GM18498 (cell line): ENCODE measurements at regions not wholly inside any gene's neighbourhood (a gene's known extent, or its start where the extent isn't known, plus 50 kb on each side); places are given as distances from the start of the nearest gene placed in this dataset.
A peak's percentile ranks its signal among the peaks of the same experiment; 100 is the strongest.
"Not testable (repeated sequence)": the region's sequence is repeated elsewhere in the genome, so short reads cannot be mapped to it uniquely, and the experiment has no call there.

Source experiments
- ATAC-seq: cut with Tn5 transposase; IDR thresholded peaks from one replicate; pipeline ENCODE4 v1.9.1; 2021; ENCODE audit warnings: mild to moderate bottlenecking, moderate library complexity; ENCODE audit not compliant: unreplicated experiment

DNA sequence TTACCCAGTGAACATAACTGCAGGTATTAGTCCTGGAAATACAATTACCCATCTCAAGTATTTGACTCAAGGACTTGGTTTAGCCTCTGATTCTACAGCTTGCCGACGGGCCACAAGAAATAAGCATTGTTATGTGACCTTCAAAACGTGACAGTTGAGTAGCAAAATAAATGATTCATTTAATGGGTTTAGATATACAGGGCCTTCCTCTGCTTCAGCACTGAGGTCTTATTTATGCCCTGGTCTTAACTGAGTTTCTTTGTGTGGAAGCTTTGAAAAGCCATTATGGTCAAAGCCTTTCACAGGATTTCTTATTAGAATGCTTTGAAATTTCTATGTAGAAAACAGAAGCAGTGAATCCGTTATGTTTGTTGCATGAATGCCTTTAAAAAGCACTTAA lies 899.2 kb upstream of the API5 start:
- ATAC-seq: no peak

GRCh38 chr11:42417691-42418090 lies 894.1 kb upstream of the API5 start:
- no peak for ATAC-seq

DNA sequence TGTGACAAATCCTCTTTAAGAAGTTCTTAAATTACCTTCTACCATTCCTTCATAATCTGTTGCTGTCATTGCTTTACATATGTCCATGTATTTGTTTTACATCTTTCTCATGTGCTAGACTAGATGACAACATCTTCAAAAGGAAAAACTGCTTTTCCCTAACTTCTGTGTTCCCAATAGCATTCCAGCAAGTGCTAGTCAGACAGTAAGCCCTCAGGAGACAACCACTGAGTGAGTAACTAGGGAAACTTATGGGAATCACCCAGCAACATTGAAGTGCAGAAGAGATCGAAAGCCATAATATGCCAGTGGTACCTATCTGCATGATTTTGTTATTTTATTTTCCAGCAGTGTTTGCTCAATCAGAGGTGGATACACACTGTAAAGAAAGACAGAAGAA lies 889.7 kb upstream of the API5 start:
- ATAC-seq: no peak

- ATAC-seq: not testable (repeated sequence)
Measured at GRCh38 chr11:42434911-42435310, 876.9 kb upstream of the API5 start.

GRCh38 chr11:42444406-42444805 lies 867.4 kb upstream of the API5 start:
- ATAC-seq: no peak

DNA sequence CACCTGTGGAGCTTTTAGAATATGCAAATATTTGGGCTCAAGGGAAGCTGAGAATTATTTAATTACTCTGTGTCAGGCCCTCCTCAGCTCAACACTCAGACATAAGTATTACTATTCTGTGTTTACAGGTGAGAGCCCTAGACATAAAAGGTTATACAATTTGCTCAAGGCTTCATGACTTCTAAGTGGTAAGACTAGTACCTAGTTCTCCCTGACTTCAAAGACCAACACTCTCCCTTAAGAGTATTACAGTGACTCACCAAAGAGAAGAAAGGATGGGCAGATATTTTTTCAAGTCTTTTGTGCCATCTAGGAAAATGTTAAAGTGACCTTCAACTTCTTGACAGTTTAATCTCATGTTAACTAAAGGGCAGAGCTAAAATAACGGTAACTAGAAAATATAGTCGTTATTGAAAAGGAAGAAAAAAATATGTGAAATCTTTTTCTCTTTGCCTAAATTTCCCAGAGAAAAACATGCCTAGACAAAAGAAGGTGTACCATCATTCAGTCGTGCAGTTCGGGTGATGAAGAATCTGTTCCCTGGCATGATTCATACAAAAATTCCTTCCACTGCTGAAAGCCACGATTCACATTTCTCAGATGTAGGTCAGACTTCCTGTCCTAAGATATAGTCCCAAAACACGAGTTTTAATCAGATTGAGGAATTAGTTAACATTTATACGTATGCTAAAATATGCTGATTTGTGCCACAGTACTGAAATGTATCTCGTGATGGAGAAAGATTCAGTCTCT lies 849.1 kb upstream of the API5 start:
- no peak for ATAC-seq

- ATAC-seq: no peak
Measured at GRCh38 chr11:42465623-42466022, 846.2 kb upstream of the API5 start.

DNA sequence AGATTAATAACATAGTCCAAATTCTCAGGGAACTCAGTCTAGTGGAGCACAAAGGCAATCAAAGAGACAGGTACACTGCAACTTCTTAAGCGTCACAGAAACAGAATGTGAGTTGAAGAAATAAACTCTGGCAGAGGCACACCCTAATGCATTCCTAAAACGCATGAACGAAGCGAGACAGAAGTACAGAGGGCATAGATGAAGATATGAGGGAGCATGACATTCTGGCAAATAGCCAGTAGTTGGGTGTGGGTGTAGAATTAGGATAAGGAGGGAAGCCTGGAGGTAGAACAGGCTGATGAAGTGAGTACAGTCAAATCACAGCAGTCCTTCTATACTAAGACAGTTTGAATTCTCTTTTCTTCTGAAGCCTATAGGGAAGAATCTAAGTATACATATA lies 838.7 kb upstream of the API5 start:
- no peak for ATAC-seq

DNA sequence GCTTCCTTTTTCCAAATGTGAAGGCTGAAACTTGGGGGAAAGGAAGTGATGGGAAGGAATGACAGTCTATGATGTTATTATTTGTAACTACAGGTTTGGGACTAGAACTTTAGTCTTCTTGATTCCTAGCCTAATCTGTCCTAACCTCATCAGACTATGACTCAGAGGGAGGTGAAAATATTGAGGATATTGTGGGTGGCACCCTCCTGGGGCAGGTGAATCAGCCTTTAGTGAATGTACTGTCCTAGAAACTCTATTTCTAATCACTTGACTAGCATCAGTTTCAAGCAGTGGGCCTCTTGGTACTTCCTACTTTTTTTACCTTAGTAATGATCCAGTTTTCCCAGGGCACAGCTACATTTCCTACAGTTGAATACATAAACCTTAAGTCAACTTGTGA lies 829.0 kb upstream of the API5 start:
- no peak for ATAC-seq

- no peak for ATAC-seq
Measured at GRCh38 chr11:42490506-42490905, 821.3 kb upstream of the API5 start.

- ATAC-seq: no peak
Measured at GRCh38 chr11:42494459-42494858, 817.3 kb upstream of the API5 start.

DNA sequence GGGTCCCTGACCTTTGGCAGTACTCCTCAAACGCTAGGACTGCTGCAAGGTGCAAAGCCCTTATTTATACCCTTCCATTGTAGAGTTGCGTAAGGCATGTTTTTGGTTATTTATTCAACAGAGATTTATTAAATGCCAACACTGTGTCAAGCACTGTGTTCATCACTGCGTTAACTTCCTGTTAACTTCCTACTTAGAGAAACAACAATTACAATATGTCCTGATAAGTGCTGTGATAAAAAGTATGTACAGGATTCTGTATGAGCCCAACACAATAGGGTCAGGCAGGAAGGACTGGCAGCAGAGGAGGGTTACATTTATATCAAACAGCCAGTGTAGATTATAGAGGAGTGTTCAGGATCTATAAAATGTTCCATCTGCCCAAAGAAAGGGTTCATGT lies 812.8 kb upstream of the API5 start:
- ATAC-seq: no peak

- no peak for ATAC-seq
Measured at GRCh38 chr11:42502151-42502550, 809.6 kb upstream of the API5 start.

DNA sequence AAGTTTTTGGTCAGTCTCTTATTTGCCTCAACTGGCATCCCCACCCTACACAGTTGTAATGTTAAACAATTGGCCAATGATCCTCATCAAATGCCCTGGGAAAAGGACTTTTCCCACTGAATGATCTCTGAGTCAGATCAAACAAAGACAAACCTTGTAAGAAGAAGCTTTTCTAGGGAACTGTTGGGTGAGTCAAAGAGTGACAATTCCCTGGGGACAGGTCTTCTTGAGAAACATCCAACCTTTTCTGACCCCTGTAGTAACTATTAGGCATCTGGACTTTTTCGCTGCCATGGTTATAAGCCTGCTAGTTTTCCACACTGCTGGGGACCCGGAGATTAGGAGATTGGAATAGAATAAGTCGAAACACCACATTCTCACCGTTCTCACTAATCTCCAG lies 789.8 kb upstream of the API5 start:
- ATAC-seq: no peak

- peak; percentile 99 for ATAC-seq
Measured at GRCh38 chr11:42524534-42525227, 787.1 kb upstream of the API5 start.

DNA sequence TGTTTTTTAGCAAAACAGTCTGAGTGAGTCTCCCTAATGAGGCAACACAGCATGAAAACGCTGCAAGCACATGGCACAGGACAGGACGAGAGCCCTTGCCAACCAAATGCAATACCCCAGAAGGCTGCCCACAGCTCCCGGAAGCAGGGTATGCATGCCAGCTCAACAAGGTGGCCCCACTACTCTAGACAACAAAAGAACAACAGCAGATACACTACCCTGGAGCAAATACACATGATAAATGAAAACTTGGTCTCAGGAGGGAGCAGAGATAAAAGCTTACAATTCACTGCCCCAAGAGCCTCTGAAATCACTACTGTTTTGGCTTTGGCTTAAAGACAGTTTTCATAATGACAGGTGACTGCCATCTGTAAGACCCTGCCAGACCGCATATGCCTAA lies 785.4 kb upstream of the API5 start:
- ATAC-seq: no peak

DNA sequence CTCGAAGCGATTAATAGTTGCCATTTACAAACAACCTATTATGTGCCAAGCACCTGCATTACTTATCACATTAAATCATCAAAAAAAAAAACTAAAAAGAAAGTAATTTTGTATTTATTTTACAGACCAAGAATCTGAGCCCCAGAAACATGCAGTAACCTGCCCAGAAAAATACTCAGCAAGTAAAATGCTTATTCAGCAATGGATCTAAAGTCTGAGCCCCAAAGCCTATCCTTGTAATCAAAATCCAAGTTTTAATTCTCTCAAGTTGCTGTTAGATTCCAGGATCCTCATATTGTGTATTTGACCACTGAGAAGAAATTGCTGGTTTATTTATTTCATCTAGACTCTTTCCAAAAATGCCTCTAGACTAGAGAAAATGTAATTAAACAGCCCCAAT lies 783.3 kb upstream of the API5 start:
- no peak for ATAC-seq

DNA sequence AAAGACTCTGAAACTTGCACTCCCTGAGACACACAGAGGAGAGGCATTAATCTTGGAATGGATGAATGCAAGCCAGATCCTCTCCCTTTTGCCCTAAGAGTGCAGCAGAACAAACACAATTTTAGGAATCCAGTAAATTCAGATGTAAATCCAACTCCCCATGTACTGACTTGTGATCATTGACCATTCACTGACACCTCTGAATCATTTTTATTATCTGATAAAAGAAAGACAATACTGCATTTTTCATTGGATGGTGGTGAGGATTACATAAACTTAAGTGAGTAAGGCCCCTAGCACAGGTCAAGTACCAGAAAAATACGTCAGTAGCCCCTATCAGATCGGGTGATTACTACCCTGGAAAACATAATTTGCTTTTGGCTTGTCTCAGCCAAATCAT lies 782.9 kb upstream of the API5 start:
- ATAC-seq: no peak

DNA sequence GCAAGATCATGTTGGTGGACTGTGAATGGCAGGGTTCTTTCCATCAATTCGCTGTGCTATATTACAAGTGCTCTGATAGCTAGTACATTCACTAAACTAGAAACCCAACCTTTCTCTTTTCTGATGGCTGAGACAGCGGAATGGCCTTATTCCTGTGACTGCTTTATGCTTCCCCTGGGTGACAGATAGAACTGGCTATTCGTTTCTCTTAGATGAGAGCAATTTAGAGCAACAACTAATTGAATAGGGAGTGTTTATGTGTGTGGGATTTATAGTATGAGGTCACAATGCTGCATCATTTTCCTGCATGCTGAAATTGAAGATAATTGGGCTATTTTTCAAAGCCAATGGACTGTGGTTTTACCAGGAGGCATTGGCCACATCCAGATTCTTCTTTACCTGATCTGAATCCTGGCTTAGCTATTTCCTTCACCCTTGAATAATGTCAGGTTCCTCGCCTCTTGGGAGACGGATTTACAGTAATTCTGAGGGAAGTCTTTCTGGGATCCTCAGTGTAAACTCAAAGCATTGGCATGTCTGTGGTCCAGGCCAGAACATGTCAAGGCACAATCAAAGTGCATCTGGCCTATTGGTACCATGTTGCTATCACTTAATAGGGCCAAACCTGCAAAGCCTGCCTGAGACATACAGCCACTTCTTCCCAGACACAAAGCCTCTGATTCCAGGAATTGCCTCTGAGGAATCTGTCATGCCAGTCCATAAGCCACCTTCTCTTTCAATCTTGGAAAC lies 775.0 kb upstream of the API5 start:
- no peak for ATAC-seq

GRCh38 chr11:42542336-42542735 lies 769.5 kb upstream of the API5 start:
- ATAC-seq: no peak

DNA sequence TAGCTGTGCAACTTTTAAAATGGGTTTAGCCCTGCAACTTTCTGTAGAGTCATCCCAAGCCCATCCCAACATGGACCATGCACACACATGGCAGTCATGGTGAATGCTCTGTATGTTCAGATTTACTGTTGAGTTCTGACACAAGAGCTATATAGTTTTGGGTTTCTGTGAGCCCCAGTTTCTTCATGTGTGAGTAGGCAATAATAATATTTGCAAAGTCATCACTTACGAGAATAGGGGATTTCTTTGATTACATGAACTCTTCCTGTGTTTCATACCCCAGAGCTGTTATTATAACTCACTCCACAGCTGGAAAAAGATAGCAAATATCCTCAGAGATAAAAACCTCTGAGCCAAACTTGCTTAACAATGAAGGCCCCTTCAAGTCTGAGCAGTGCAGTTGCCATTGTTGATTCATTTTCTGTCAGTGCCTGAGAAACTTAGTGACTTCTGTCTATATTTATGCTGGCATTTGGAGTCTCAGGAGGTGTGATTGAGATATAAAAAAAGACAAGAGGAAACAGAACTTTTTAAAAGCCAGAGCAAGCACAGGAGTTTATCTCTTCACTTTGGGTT lies 767.9 kb upstream of the API5 start:
- ATAC-seq: no peak

- no peak for ATAC-seq
Measured at GRCh38 chr11:42544726-42545125, 767.1 kb upstream of the API5 start.
